NCI-H1694 (cell line): ENCODE measurements at regions not wholly inside any gene's neighbourhood (a gene's known extent, or its start where the extent isn't known, plus 50 kb on each side); places are given as distances from the start of the nearest gene placed in this dataset.
"Not testable (repeated sequence)": the region's sequence is repeated elsewhere in the genome, so short reads cannot be mapped to it uniquely, and the experiment has no call there.

Experiments
- DNase-seq: peaks from one replicate; lab custom pipeline; 2025; lab: John Stamatoyannopoulos, UW

DNA sequence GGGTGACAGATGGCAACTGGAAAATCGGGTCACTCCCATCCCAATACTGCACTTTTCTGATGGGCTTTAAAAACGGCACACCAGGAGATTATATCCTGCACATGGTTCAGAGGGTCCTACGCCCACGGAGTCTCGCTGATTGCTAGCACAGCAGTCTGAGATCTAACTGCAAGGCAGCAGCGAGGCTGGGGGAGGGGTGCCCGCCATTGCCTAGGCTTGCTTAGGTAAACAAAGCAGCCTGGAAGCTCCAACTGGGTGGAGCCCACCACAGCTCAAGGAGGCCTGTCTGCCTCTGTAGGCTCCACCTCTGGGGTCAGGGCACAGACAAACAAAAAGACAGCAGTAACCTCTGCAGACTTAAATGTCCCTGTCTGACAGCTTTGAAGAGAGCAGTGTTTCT, 158.7 kb upstream of the MOCS2 start:
- not testable (repeated sequence) for DNase-seq

DNA sequence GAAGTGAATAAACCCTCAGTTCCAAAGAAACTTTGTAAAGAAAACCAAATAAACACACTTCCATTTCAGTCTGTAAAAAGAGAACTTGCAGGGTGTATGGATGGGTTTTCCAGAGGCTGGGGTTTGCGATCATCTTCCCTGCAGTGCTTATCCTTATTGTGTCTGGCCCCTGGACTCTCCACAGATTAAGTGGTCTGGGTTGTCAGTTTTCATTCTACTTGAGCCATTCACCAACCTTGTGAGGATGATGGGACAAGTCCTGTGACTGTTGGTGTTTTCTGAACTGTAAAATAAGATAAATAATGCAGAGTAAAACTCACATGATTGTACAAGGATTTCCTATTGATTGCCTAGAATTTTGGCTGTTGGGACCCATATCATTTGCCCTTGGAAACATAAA, 166.1 kb upstream of the MOCS2 start:
- DNase-seq = no peak

DNA sequence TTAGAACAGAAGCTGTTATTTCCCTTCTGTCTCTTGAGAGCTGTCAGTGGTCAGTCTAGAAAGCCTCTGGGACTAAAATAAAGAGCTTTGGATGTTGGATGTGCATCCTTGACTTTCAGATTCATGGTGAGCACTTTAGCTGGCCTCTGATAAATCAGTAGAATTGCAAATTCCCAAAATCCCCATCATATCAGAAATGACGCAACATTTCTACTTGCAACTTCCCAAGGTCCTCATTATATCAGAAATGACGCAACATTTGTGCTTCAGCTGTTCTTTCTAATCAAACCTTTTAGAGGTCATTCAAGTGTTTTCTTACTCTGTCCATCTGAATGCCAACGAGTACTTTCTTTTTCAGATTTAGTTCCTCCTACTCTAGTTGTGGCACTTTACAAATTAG, 167.3 kb upstream of the MOCS2 start:
- DNase-seq = no peak

DNA sequence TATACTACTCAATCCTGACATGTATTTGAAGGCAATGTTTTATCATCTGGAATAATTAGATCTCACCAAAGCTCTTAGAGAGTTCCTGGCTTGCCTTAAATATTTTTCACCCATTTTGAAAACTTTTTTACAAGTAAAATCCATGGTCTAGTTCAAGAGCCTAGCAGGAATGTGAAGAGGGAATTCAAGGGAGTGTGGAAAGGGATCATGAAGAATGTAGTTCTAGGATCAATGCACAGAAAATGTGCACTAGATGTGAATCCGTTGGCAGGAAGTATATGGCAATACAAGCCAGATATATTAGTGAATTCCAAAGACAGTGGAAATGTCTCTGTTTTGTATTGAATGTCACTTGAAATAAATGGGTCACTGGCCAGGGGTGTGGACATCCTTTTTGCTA, 167.9 kb upstream of the MOCS2 start:
- DNase-seq = no peak

DNA sequence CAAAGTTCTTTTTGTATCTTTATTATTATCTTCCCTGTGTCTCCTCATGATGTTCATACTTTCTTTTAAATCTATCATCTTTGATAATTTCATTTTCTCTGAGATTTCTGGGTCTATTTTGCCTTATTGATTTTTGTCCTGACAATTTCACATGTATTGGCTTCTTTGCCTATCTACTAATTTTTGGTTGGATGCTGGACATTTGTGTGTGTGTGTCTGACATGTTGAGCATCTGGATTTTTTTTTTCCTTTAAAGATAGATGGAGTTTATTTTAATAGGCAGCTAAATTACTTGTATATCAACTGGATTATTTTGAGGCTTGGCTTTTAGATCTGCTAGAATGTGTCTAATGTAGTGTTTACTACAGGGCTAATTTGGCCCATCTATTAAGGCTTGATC, 178.0 kb upstream of the MOCS2 start:
- DNase-seq = no peak

DNA sequence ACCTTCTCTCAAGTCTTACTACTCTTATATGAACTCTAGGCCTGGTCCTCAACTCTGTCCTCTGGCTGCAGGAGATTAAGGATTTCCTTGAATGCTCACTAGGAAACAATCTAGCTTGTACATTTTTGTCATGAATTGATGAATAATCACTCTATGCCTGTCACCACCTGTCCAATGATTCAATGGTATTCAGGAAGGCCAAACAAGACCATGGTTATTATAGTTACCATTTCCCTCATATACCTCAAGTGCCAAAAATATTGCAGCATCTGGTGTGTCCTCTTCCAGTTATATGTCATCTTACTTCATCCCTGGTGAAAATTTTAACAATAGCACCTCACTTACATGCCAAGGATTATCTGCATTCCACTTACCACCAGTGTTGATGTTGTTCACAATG, 179.0 kb upstream of the MOCS2 start:
- DNase-seq = no peak

DNA sequence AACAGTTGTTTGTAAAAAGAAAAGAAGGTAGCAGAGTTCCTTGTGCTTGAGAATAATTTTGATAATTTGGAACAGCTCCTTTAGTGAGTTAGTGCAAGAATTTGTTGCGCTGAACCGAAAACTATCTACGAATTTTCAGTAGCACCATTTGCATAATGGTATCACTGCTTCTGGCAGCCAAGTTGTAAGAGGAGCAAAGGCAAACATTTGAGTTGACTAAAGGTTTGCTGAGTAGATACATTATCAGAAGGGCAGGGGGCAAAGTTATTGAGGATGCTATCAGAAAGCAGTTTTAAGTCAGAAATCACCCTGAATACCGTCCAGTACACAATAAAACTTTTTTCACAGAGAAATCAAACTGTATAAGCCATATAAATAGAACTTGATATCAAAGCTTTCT, 181.5 kb upstream of the MOCS2 start:
- no peak for DNase-seq

DNA sequence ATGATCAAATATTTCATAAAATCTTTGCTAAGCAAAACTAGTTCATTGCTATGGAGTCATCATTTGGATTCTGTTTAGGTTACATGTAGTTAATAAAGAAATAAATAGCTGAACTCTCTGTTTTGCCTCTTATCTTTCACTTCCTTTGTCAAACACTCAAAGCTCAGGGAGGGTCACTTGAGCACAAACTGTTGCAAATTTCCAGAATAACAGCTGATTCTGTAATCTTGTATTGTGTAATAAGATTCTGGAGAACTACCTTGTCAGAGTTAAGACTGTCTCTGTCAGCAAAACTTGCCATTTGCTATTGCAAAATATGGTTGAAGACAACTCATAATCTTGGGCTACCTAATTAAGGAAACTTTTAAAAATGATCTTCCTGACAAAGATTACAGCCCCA, 182.0 kb upstream of the MOCS2 start:
- no peak for DNase-seq

DNA sequence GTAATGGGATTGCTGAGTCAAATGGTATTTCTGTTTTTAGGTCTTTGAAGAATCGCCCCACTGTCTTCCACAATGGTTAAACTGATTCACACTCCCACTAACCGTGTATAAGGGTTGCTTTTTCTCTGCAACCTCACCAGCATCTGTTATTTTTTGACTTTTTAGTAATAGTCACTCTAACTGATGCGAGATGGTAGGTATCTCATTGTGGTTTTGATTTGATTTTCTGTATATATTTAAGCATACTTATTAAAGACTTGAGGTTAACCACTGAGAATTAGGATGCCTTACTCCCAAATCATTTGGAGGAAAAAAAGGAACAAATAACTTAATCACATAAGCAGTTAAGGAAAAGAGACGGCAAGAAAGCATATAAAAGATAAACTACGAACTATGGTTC, 181.6 kb upstream of the FST start:
- no peak for DNase-seq

DNA sequence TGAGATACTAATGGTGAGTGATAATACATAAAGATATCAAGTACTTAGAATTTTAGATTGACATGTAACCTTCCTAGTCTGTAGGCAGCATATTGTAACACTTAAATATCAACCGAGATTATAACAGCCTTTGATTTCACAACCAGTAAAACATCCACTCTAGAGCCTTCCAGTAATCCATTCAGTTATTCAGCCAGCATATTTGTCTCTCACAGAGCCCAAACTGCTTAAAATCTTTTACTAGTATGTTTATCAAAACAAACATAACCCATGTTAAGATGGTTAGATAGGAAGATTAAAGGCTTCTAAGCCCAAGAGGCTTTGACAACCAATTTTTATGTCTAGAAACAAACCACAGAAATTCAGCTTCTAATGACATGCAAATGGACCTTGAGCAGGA, 177.9 kb upstream of the FST start:
- no peak for DNase-seq

DNA sequence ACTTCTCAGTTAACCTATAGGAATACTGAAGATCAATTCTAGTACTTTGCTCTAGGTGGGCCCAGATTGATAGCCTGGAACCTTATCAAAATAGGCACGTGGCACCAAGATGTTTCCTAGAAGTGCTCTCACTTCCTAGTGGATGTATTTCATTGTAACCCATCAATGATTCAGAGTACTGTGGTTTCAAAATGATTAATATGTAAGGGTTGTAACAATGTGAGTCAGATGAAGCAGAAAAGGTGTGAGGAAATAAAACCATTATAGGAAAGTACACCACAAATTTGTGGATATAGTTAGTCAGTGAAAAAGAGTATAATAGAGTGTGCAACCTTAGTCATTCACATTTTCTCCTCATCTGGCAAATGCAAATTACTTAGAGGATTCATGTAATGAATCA, 177.3 kb upstream of the FST start:
- no peak for DNase-seq

DNA sequence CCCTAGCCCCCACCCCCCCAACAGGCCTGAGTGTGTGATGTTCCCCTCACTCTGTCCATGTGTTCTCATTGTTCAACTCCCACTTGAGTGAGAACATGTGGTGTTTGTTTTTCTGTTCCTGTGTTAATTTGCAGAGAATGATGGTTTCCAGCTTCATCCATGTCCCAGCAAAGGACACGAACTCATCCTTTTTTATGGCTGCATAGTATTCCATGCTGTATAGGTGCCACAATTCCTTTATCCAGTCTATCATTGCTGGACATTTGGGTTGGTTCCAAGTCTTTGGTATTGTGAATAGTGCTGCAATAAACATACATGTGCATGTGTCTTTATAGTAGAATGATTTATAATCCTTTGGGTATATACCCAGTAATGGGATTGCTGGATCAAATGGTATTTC, 175.1 kb upstream of the FST start:
- not testable (repeated sequence) for DNase-seq

DNA sequence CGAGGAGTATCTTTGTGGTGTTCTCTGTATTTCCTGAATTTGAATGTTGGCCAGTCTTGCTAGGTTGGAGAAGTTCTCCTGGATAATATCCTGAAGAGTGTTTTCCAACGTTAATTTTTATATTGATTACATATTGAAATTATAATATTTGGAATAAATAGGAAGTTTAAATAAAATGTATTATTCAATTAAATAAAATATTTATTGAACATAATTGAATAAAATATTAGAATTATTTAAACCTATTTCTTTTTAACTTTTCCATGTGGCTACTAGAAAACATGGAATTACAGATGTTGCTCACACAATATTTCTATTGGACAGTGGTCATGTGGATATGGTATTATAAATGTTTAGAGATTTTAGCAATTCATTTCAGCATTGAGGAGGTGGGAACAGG, 170.8 kb upstream of the FST start:
- no peak for DNase-seq

DNA sequence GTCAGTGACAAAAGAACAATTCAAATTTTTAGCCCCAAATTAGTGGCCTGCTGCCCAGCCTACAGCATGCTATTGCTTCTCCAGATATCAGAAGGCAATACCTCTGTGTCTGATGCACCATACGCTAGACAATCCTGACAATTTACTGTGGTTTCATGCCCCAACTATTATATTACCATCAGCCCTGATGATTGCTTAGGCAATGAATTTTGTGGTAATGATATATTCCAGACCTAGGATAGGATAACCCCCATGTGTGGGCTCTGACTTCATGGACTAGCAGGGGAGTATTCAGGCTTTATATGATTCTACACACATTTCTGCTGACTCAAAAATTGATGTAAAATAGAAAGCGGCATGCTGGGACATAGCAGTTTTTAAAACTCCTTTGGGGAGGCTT, 168.7 kb upstream of the FST start:
- DNase-seq = no peak

DNA sequence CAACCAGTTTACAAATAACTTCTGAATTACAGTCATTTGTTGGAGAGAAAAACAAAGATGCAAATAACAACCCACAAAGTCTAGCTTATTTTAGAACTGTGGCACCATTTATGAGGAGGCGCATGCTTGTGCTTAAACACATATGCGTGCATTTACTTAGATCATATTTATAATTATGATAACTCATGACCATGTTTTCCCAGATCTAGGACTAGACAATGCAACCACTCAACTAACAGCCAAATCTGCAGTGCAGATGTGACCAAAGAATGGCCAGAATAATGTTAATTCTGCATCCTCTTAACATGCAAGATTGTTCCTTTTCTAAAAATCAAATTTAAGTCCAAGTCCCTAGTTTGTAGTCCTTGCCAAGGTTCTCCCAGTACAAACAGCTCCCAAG, 167.3 kb upstream of the FST start:
- DNase-seq = no peak

DNA sequence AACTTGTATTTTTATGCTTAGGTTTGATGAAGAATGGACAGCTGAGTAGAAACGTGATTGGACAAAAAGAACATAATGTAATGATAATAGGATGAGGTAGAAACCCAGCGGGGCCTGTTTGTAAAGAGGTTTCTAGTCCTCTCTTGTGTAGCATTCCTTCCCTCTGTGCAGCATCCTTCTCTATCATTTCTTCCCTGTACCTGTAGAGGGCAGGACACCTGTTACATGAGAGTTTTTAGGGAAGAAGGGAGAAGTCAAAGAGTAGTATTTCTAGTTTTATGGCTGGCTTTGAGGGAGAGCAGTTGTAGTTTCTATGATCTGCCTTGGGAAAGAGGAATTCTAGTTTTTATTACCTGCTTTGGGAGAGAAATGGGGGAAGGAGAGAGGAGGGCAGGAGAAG, 162.1 kb upstream of the FST start:
- no peak for DNase-seq

DNA sequence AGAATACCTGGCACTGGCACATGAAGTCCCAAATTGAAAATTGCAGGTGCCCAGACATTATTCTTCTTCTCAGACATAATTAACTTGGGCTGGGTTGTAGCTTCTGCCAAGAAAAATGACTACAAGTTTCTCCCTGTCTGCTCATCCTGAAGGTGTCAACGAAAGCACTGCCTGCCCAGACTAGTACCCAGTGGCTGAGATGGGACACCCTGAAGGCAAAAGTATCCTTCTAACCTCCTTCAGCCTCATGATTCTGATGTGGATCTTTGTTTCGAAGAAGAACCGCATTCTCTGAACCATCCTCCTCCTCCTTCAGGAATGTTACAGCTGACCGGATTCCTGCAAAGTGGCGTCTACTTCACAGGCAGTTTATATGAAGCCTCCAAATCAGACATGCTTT, 161.1 kb upstream of the FST start:
- DNase-seq = no peak

DNA sequence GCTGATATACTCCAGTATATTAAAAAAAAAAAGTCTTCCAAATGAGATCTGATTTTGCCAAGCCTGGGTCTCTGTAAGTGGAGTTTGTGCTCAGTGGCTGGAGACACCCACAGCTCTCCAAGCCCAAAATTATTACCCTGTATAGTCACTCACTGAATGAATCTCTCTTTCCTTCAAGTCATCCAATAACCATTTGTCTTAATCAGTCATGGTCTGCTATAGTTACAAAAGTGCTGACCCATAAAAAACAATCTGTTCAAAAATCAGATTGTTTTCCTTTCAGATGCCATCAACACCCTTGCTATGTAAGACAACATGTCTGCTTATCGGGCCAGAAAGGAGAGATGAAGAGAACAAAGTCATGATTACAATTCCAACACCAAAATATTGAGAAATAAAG, 159.4 kb upstream of the FST start:
- DNase-seq = no peak

DNA sequence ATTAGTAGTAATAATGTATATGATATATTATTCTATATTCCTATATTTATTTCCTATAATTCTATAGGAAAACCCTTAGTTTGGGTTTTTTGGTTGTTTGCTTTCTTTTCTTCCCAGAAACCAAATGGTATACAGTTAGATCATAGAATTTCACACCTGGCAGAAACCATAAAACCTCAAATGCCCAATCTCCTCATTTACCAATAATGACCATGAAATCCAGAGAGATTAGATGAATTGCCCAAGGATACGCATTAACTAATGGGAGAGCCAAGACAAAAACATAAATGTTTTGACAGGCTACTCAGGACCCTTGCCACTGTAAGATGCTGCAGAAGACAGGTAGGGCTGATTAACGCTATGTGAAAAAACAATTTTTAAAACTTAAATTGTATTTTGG, 158.7 kb upstream of the FST start:
- DNase-seq = no peak

DNA sequence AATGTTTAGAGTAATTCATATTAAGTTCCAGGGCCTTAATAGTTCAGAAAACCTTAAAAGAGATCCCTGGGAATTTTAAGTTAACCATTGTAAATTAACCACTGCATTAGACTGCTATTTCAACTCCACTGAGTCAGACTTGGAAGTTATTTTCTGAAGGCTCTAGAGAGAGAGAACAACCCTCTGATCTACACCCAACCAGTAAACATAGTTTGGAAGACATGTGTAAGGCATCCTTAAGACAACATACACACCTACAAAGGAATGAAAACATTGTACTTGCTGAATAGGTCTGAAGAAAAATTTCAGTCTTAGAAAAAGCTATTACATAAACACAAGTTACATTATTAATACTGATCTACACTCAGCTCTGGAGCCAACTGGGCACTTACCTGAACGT, 158.2 kb upstream of the FST start:
- DNase-seq = no peak

DNA sequence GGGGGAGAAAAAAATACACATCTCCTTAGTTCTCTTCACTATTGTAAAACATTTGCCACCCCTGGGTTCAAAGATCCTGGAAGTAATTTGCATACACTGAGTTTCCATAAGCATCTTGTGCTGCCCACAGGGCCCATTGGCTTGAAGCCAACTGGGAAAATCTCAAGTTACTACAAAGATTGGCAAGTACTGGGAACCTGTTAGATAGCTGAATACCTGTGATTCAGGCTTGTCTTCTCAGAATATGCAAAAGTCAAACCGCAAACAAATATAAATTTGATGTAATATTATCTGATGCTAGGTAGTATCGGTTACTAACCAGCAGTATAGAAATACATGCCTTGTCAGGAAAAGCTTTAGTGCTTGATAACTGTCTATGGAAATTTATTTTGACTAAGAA, 156.9 kb upstream of the FST start:
- DNase-seq = no peak

DNA sequence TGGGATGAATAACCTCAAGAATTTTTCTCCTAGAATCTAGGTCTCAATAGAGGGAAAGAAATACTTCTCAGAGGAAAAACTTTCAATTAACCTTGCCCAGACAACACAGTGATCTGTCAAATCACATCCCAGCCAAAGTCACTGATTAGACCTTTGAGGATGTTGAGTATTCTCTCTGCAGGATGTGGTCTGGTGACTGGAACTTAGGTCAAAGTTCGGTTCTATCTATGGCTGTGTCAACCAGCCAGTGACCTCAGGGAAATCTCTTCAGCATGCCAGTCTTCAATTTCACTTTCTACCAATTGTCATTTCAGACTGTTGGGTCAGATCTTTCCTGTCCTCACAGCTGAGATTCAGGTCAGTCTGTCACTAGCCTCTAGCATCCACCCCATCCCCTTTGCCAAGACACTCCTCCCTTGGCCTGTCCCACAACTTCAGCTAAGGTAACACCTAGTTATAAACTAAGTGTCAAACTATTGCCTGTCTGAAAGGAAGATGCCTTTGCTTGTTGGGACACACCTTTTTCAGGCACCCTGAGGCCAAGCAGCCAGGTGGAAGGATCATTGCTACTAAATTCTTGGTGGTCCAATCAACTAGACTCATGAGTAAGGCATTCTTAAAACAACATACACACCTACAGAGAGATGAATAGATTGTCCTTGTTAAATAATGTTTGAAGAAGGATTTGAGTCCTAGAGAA, 156.3 kb upstream of the FST start:
- DNase-seq = no peak

DNA sequence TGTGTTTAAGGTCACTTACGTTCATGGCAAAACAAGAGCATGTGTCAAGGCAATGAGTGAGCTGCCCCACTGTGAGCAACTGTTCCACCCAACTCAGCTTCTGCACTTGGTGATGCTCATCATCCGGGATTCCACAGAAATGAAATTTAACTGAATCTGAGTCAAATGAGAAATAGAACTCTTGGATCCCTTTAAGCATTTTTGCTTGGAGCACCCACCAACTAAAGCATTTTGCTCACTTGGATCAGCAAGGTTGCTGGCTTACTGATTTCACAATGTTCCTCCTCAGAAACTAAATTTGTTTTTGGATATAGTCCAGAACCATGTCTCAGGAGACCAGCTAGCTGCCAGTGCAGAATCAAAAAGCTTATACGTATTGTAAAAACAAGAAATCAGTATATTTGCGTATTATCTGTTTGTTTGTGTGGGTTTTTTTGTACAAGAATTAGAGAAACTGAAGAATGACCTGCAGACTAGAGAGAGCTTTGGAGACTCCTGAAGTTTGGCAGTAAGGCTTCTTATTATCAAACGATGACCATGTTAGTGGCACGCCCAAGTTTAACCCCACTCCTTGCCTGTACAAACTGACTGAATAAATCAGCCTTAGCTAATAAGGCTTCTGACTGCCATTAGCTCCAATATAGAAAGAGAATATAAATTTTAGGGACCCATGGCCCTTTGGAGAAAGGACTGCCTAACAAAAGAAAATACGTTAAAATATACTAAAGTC, 153.8 kb upstream of the FST start:
- DNase-seq = no peak

DNA sequence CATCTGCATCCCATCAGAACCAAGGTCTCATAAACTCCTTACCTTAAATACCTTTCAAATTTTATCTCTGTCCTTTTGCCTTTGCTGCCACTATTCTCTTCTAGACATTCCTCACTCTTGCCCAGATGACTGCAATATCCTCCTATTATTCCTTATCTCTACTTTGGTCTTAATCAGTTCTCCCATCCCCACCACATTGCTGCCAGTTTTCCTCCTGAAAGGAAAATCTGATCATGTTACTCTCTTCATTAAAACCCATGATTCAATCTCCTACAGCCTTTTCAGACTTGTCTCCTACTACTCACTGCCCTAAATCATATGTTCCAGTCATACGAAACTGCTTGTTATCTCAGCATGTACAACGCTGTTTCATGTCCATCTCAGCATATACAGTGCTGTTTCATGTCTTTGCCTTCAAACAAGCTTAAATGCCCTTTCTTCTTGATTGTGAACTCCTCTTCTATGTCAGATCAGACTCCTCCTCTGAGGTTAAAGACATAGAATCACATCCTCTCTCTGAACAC, 152.6 kb upstream of the FST start:
- DNase-seq = no peak
